NCI-H2227 treated with DMSO at 0.1 percent for 48 hours (cell line): ENCODE measurements at regions not wholly inside any gene's neighbourhood (a gene's known extent, or its start where the extent isn't known, plus 50 kb on each side); places are given as distances from the start of the nearest gene placed in this dataset.

ENCODE experiments used
- DNase-seq: peaks from one replicate; lab custom pipeline; 2025; lab: John Stamatoyannopoulos, UW

DNA sequence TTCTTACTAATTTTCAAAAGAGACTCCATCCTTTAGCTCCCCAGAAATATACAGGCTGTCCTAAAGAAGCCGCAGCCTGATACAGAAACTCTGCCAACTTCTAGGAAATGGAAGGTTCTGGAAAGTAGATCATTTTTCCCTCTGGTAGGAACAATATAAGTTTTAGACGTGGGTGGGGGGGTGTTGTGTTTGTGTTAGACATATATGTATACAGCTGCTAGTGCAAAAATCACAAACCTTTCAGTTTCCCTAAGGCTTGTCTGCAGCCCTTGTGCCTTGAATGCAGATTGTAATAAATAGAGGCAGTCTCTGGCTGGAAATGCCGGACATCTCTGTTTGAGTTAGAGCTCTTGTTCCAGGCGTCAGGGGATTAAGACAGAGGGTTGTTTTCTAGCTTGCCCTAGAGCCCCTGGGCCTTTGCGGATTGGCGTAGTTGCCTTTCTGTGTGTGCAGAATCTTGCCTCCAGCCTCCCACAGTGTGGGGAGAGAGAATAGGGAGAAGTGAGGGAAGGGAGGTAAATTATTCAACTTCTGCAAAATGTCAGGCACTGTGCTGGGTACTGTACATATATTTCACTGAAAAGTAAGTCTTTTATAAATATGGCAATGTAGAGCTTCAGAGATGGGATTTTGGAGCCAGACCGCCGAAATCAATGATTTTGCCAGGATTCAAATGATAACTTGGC is 269.7 kb downstream of the PRL start:
- no peak for DNase-seq

DNA sequence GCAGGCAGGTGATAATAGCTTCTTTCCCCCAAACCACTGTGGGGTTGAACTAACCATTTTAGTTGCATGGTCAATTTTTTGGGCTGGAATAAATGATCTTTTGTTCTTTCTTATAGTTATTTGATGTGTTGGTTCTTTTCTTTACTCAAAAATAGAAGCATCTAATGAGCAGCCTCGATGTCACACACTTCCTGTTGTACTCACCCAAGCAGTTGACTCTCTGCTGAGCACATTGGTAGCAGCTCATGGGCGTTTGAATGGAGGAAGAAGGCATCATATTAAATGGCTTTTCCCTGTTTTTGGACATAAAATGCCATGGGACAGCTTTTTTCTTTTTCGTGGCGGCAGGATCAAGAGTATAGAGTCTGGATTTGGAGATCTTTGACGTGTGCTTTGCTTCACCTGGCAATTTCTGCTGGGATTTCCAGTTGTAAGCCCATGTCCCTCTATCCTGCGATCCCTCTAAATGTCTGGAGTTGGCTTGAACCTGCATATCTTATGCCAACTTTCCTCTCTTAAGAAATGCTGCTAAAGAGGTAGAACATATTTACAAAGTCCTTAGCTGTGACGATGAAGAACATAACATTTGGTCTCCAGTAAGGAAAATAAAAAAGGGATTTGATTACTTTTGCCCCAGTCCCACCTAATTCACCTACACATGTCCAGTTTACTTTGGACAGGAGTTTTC is 268.3 kb downstream of the PRL start:
- no peak for DNase-seq

DNA sequence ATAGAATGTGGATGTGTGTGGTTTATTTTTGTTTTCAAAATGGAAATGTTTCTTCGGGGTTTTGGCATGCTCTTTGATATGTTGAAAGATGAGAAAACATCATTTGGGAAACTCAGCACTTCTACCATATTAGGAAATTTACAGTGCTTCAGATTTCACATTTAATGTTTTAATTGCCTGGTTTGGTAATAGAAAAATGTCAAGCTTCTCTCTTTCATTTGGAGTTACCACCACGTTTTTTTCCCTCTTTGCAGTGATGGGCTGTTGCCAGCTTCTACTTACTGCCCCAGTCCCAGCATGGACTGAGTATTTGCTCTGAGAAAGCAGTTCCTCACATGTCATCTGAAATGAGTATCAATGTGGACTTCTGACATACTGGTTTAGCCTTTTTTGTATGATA is 267.7 kb downstream of the PRL start:
- no peak for DNase-seq

DNA sequence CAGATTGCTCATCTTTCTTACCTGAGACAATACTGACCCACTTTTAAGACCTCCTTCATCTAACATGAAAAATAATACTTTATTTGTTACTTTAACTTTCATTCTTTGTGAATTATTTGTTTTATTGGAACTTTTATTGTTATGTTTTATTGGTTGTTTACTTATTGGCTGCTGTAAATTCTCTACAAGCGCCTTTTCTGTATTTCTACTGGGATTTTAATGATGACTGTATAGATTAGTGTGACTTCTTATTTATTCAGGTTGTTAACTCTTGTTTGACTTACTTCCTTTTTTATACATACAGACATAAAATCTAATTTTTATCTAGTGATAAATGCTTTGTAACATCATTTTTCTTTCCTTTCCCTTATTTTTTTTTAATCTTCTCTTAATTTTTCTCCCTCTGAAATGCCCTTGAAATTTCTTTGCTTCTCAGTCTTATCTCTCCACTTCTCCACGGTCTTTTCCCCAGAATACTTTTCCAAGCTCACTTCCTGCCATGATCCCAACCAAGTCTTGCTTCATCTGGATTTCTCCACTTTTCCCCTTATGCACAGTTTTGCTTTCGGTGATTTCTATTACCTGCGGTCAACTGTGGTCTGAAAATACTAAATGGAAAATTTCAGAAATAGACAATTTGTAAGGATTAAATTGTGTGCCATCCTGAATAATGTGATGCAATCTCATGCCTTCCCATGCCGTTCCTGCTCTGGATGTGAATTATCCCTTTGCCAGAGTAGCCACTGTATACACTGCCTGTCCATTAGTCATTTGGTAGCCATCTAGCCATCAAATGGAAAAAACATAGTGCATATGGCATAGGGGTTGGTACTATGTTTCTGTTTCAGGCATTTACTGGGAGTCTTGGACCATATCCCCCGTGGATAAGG is 265.9 kb downstream of the PRL start:
- DNase-seq = no peak

DNA sequence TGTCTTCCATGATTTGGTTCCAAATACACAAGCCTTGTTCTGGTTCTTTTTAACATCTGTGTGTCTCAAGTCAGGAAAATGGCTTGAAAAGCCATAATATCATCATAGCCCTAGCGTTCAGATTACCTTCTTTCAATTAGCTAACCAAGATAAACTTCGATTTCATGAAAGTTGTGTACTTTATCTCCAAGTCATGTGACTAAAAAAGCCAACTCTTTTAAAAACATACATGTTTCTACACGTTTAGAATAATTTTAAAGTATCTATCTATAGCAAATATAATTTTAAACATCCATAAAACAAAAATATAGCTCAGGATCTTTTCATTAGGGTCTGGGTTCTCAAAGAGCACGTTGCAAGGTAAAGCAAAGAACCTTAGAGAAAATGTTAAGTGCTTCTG is 261.1 kb downstream of the PRL start:
- no peak for DNase-seq

DNA sequence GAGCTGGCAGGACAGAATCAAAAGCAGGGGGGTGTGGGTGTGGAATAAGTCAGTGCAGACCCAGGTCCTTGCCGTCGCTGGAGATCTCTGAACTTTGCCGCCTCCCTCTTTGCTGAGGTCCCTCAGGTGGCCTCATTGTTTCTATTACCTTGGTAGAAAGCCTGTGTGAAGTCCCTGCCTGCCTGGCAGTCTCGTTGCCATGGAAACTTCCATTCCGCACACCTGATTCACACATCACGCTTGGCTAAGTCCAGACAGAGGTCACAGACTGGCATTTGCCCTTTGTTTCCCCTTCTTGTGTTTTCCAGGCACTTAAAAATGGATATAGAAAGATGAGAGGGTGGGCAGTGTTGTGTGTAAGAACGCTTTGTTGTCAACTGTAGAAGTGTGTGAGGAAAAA is 260.6 kb downstream of the PRL start:
- no peak for DNase-seq

DNA sequence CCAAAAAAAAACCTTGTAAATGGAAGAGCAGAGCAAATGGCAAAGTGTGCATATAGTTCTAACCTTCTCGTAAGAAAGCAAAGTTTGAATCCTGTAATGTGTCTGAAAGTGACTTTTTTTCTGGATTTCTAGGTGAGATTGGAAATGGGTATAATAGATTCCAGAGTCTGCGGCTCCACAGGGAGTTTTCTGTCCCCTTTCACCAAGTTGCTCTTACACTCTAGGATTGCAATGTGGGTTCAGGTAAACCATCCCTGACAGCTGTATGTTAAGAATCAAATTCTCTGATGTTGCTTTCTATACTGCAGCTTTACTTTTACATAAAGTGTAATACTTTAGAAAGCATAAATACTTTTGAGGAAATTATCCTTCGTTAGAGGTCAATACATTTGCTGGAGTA is 260.1 kb downstream of the PRL start:
- no peak for DNase-seq

DNA sequence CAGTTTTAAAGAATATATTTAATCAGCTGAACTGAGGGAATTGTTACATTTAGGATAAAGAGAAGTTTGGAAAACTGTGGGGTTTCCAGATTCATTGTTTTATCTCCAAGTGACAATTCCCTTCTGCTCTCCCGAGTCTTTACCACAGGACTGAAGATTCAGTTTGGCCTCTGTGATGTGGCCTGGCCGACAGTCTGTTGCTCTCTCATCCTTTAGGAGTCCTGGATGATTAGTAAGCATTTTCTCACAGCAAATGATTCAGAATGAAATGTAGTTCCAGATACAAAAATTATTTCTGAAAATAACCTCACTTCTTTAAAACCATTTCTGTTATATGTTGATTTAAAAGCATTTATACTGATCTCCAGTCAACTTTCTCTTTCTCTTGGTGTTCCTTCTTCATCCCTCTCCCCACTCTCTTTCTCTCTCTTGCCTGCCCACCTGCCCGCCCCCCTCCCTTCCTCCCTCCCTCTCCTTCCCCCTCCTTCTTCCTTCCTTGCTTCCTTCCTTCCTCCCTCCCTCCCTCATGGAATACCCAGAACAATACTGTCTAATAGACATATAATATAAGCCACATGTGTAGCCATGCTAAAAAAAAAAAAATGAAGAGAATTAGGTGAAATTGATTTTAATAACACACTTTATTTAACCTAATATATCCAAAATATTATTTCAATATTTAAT is 254.9 kb downstream of the PRL start:
- no peak for DNase-seq

DNA sequence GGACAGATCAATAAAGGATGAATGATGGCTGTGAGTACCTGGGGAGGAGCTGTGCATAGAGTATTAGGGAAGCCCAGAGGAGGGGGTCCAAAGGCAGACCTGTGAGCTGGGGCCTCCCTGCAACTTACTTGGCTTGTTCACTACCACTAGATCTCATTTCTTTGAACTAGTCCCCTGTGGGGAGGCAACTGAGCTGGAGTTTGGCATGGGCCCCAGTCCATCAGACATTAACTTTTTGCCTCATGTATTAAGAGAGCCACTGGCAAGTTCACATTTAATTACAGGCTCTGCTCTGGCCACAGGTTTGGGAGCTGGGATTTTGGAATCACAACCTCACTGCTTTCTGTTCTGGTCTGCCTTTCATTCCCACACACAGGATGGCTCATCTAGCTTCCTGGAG is 254.1 kb downstream of the PRL start:
- DNase-seq = no peak

DNA sequence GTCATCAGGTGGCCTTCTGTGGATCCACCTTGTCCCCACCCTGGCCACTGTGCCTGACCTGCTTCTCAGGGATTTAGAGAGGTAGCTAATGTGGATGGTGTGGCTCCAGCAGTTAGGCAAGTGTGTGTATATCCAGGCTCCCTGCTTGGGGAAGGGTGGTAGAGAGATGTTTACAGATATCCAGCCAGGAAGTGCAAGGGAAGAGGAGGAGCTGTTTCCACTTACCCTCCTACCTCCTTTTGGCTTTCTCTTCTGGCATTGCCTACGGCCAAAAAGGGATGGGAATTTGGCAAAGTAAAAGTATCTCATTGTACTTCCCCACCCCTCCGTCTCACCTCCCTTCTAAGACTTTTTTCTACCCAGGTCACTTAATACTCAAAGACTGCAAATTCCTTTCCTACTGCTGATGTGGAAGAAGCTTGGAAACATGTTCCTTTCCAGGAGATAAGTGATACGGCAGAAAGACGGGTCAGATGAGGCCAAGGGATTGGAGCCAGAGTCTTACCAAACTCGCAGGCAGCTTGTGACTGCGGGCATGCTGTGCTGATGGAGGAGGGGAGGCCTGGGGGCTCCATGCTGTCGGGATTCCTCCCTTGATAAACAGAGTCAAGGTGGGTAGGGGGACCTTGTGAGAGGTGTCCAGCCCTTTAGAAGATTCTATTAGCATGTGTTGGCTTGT is 253.4 kb downstream of the PRL start:
- no peak for DNase-seq

DNA sequence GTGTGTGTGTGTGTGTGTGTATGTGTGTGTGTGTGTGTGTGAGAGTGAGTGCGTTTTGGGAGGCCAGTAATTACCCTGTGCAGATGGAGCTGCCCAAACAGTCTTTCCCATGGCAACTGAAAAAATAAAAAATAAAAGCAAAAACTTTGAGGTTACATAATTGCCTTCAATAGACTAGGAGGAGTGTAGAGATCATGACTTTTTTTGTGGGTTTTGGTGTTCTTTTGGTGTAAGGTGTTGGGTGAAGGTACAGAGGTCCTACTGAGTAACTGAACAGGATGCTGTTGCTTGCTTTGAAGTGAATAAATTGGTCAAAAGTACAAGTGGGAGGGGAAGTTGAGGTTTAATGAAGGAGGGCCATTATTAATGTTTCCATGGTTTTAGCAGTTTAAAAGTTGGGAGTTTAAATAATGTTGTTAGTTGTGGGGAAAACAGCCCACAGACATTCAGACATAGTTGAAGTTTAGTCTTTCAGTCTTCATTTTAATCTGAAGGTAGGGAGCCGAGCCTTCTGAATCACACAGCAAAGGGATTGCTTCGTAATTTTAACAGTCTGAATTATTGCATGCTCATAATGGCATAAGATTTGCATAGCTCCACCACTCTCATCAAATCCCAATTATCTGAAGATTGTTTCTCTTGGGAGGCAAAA is 251.4 kb downstream of the PRL start:
- DNase-seq = no peak

DNA sequence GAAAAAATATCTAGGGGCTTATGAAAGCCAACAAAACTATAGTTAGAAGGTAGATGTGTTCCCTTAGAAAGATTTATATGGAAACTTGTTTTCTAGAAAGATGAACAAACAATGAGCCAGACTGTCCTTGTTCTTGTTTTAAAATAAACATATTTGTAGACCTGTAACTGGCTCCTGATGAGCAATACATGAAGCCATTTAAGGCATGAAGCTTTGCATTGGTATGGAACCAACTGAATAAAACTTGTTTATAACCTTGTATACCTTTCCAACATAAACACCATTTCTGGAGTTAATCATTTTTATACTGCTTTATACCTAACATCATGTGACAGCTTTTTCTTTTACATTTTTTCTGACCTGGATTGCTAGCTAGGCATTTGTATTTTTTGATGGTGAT is 247.8 kb downstream of the PRL start:
- no peak for DNase-seq

DNA sequence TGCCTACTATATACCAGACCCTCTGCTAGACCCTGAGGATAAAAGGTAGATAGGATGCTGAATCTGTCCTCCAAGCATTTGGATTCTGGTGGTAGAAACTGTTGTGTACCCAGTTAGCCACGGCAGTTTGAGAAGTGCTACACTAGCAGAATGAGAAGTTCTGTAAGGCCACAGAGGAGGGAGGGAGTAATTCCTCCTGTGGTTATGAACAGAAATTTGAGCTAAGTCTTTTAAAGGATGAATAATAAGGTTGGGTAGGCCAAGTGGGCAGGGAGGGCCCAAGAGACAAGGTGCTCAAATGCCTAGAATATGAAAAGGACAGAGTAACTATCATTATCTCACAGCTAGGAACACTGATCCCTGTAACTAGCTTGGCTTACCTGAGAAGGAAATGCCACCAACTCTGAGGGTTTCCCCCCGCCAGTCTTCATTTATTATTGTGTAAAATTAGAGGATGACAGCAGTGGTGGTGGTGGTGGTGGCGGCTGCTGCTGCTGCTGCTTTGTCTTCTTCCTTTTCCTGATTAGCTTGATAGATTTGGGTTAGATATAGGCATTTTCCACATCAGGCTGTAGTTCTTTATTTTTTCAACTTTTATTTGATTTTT is 243.3 kb downstream of the PRL start:
- DNase-seq = no peak

DNA sequence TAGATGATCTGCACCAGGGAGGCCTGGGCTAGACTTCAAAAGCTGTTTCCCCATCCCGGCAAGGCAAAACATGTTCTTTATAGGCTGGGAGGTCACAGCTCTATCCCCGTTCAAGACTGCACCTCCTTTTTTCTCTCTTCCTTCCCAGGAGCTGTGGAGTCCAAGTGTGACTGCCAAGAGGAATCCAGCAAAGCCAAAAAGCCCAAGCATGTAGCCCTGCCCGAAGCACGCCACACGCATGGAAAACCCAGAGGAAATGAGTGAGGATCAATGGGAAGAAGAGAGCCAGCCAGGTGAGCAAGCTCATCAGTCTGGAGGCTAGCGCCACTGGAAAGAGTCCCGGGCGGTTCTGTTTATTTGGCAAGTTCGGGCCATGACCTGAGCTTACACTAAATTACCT is 240.4 kb downstream of the PRL start:
- no peak for DNase-seq

DNA sequence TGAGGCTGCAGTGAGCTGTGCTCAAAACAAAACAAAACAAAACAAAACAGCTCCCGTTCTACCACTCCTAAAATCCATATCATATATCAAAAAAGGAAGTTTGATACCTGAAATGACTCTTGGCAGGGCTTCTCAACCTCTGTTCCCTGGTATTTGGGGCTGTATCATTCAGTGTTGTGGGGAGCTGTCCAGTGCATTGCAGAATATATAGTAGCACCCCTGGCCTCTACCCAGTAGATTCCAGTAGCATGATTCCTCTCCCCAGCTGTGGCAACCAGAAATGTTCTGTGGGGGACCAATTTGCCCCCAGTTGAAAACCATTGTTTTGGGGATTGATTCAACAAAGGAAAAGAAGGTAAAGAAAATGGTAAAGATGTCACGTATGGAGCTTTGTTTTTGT is 238.9 kb downstream of the PRL start:
- DNase-seq = no peak

DNA sequence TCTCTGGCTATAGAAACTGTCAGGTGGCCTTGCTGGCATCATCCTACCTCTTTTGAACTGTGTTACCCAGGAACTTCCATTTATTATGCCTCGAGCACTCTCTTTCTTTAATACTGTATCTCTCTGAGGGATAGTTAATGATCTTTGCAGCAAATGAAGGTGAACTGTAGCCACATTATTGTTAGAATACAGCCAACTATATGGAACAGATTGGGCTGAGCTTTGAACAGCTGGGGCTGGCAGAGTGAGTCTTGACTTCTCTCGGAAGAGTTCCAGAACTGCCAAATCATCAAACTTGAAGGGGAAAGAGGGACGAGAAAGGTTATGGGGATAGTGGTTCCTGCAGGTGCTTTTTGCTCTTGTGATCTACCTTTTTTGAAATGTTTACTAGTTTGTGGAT is 237.7 kb downstream of the PRL start:
- no peak for DNase-seq

DNA sequence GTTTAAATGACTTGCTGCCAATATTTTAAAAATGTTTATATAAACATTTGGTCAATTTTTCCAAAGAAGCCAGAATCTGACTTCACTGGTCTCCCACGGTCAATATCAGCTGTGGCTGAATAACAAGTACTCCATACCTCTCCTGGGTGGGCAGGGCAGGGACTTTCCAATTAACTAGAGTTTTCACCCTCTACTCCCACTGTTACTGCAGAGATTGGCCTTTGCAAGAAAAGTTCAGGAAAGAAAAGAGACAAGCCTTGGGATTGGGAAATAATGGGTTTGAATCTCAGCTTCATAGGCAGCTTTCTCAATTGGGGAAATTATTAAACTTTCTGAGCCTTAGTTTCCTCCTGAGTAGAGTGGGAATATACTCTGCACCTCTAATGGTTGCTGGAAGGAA is 236.9 kb downstream of the PRL start:
- DNase-seq = no peak

DNA sequence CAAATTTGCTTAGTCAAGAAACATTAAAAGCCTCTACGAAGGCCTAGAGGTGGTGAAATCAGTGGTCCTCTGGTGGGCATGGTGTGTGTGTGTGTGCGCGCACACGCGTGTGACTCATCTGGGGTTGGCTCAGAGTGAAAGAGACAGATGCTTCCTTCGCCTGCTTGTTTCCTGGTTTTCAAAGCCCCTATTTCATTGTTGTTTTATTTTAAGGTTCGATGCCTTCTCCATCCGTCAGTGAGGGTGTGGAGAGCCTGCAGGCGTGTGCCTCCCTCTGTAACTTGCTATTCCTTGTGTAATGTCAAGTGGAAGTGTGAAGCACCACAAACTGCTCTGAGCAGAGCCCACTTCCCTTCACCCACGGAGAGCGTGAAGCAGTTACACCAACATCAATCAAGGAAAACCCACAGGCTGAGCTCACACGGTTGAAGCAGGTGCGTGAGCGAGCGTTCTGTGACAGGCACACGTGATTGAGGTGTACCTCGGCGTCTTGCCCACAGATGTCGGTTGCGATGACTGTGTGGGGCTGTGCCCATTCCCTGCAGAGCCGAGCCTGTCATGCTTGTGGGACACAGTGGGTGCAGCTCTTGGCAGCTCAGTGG is 233.9 kb downstream of the PRL start:
- DNase-seq = no peak

DNA sequence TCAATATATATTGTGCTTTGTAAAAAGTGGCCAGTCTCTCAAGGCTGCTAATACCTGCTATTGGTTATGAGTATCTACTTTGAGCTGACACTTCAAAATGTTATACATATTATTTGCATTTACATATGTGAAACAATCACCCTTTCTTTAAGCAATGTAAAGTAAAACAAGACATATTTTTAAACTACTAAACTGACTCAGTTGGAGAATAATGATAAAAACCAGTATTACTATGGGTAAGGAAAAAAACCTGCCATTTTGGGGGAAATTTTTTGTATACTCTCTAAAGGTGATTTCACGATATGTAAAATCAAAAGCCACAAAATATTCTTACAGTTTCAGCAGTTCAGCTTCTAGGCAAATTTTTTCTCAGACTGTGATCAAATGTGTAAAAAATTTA is 232.3 kb downstream of the PRL start:
- DNase-seq = no peak

DNA sequence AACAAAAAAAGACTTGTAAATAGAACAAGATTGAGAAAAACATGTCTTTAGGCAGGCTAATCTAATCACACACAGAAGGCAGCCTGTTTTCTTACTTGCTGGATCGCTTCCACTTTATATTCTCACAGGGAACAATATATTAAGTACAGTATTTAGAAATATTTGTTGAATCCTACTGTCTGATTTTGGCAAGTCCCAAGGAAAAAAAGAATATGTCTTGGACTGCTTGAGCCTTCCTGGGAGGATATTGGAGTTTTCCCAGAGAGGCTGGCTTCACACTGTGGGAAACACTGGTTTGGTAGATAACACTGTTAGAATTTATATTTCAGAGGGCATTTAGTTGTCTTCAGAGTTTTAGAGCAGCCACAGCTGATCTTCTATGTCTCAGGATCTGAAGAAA is 229.7 kb downstream of the PRL start:
- DNase-seq = no peak

DNA sequence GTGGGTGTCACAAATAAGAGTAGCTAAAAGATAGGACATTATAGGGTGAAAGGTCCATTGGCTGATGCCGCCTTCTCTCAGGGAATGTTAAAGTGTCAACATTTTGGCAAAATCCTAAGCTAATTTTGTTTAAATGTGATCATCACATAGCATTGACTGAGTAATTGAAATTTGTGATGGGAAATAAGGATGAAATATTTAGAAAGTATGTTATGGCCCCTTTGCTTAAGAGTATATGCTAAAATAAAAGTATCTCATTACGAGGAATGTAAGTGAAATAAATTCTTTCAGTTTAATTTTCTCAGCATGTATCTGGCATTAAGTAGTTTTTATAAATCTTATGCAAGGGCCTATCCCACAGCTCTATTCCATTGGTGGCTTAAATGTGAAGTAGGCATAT is 229.2 kb downstream of the PRL start:
- no peak for DNase-seq
